HCT116 (cell line): ENCODE measurements at regions not wholly inside any gene's neighbourhood (a gene's known extent, or its start where the extent isn't known, plus 50 kb on each side); places are given as distances from the start of the nearest gene placed in this dataset.

Experiments
- EZH2 ChIP-seq: fragments of 200-600 bp; sonication (generic); IDR thresholded peaks from 2 replicates; pipeline ENCODE4 v1.6.1; 2017; ENCODE audit warnings: antibody characterized with exemption, mixed run types
- TF ChIP-seq, protein P1 (sequence below), 3 experiments: fragments of 200-600 bp in 1 of 3; sonication (generic) in 1 of 3; IDR thresholded peaks in 2 of 3; conservative IDR thresholded peaks in 1 of 3; 2 replicates each; pipeline ENCODE4 v1.5.1; 2012 to 2017; ENCODE audit warnings: low read depth in 2 of 3, low read length in 2 of 3, antibody characterized with exemption in 1 of 3, borderline replicate concordance in 1 of 3, control low read depth in 1 of 3, mild to moderate bottlenecking in 1 of 3, mixed read lengths in 1 of 3, mixed run types in 1 of 3, moderate library complexity in 1 of 3; ENCODE audit not compliant: insufficient read depth in 1 of 3

DNA sequence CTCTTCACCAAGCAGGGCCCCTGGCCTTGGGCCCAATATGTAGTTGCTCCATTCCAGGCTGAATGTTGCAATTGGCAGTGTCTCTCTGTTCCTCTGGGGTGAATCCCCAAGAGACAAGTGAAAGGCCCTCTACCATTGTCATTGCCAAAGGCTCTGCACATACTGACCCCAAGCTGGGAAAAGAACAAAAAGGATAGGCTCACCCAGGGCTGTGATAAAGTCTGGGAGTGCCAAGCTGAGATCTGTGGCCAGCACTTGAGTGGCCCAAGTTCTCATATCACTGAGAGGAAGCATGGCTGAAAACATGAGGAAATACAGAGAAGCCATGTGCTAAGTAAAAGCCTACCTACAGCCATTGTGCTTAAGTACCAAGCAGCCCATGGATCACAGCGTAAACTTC is 612.2 kb upstream of the EPHA6 start:
- TF ChIP-seq, protein P1, sequence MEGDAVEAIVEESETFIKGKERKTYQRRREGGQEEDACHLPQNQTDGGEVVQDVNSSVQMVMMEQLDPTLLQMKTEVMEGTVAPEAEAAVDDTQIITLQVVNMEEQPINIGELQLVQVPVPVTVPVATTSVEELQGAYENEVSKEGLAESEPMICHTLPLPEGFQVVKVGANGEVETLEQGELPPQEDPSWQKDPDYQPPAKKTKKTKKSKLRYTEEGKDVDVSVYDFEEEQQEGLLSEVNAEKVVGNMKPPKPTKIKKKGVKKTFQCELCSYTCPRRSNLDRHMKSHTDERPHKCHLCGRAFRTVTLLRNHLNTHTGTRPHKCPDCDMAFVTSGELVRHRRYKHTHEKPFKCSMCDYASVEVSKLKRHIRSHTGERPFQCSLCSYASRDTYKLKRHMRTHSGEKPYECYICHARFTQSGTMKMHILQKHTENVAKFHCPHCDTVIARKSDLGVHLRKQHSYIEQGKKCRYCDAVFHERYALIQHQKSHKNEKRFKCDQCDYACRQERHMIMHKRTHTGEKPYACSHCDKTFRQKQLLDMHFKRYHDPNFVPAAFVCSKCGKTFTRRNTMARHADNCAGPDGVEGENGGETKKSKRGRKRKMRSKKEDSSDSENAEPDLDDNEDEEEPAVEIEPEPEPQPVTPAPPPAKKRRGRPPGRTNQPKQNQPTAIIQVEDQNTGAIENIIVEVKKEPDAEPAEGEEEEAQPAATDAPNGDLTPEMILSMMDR (IDR thresholded peaks at IDR 0.05 in 2 of 3, conservative IDR thresholded peaks at IDR 0.05 in 1 of 3; ENCODE audit: borderline replicate concordance in 1 of 3, insufficient read depth in 1 of 3, low read depth in 2 of 3, low read length in 2 of 3) = no peak
- no peak for TF ChIP-seq EZH2
